ENCODE measurements at regions not wholly inside any gene's neighbourhood (a gene's known extent, or its start where the extent isn't known, plus 50 kb on each side); places are given as distances from the start of the nearest gene placed in this dataset.

GRCh38 chr16:6038941-6039645 lies 941.5 kb upstream of the EEF2KMT start:
- Histone ChIP-seq H3K79me2 (ENCODE audit: control insufficient read depth, insufficient read depth, low read length) (no peaks in the 10 kb centered on the region), H3K9ac (ENCODE audit: insufficient read depth, low read length) (no peak overlapping the region), H3K27me3 (ENCODE audit: control insufficient read depth, insufficient read depth, low read length) (no peaks in the 10 kb centered on the region), H3K36me3 (ENCODE audit: control insufficient read depth, insufficient read depth, low read length) (no peaks in the 10 kb centered on the region), H3K27ac (ENCODE audit: insufficient read depth, low read length) (no peak overlapping the region), H2AFZ (ENCODE audit: low read length) (no peak overlapping the region), H3K4me1 (ENCODE audit: control insufficient read depth, extremely low read depth, insufficient read depth, low read length) (no peaks in the 10 kb centered on the region), H3K4me3 (replicated peaks in 1 of 4; ENCODE audit: control extremely low read depth in 1 of 4, insufficient read depth in 1 of 4, low read depth in 3 of 4, low read length in 4 of 4) (no peak overlapping the region), H3K4me2 (ENCODE audit: extremely low read depth, insufficient read depth, low read length) (no peak overlapping the region), H4K20me1 (ENCODE audit: control insufficient read depth, extremely low read depth, insufficient read depth, low read length) (no peaks in the 10 kb centered on the region), H3K9me3 (ENCODE audit: control insufficient read depth, insufficient read depth, low read depth, low read length) (no peaks in the 10 kb centered on the region)
- DNase-seq (ENCODE audit: low read depth in 2 of 2), result no peak
- TF ChIP-seq EZH2 (IDR thresholded peaks at IDR 0.05; ENCODE audit: low read length, missing control alignments) (no peak), CTCF (conservative IDR thresholded peaks at IDR 0.05 in 1 of 2, IDR thresholded peaks at IDR 0.05 in 1 of 2; ENCODE audit: low read depth in 1 of 2, low read length in 2 of 2) (no peak)

GRCh38 chr16:6035161-6035560 lies 937.6 kb upstream of the EEF2KMT start:
- no peaks in the 10 kb centered on the region for H4K20me1 ChIP-seq (ENCODE audit: control insufficient read depth, extremely low read depth, insufficient read depth, low read length)
- no peak overlapping the region for H3K27ac ChIP-seq (ENCODE audit: insufficient read depth, low read length)
- no peak for DNase-seq (ENCODE audit: low read depth in 2 of 2)
- no peaks in the 10 kb centered on the region for H3K4me1 ChIP-seq (ENCODE audit: control insufficient read depth, extremely low read depth, insufficient read depth, low read length)
- TF ChIP-seq CTCF (conservative IDR thresholded peaks at IDR 0.05 in 1 of 2, IDR thresholded peaks at IDR 0.05 in 1 of 2; ENCODE audit: low read depth in 1 of 2, low read length in 2 of 2) (no peak), EZH2 (IDR thresholded peaks at IDR 0.05; ENCODE audit: low read length, missing control alignments) (no peak)
- H3K4me3 ChIP-seq (replicated peaks in 1 of 4; ENCODE audit: control extremely low read depth in 1 of 4, insufficient read depth in 1 of 4, low read depth in 3 of 4, low read length in 4 of 4), result no peak overlapping the region
- H3K27me3 ChIP-seq (ENCODE audit: control insufficient read depth, insufficient read depth, low read length), result no peaks in the 10 kb centered on the region
- H3K9me3 ChIP-seq (ENCODE audit: control insufficient read depth, insufficient read depth, low read depth, low read length), result no peaks in the 10 kb centered on the region
- H2AFZ ChIP-seq (ENCODE audit: low read length), result no peak overlapping the region
- no peak overlapping the region for H3K9ac ChIP-seq (ENCODE audit: insufficient read depth, low read length)
- no peaks in the 10 kb centered on the region for H3K36me3 ChIP-seq (ENCODE audit: control insufficient read depth, insufficient read depth, low read length)
- no peak overlapping the region for H3K4me2 ChIP-seq (ENCODE audit: extremely low read depth, insufficient read depth, low read length)
- H3K79me2 ChIP-seq (ENCODE audit: control insufficient read depth, insufficient read depth, low read length), result no peaks in the 10 kb centered on the region

DNA sequence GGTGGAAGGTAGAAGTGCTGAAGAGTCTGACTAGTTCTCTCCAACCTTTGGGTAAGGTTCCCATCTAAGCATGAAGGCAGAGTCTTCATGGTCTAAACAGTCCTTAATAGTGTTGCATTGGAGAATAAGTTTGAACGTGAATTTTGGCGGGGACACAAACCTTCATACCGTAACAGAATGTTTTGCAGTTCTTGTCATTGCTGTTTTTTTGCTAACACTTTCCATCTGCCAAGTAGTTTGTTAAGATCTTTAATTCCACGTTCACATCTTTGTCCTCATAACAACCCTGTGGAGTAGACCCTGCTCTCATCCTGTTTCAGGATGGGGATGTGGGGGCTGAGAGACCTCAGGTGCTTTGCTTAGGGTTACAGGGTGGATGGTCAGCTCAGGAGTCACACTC lies 936.9 kb upstream of the EEF2KMT start:
- no peaks in the 10 kb centered on the region for H3K79me2 ChIP-seq (ENCODE audit: control insufficient read depth, insufficient read depth, low read length)
- no peaks in the 10 kb centered on the region for H3K36me3 ChIP-seq (ENCODE audit: control insufficient read depth, insufficient read depth, low read length)
- no peaks in the 10 kb centered on the region for H3K9me3 ChIP-seq (ENCODE audit: control insufficient read depth, insufficient read depth, low read depth, low read length)
- no peaks in the 10 kb centered on the region for H3K27me3 ChIP-seq (ENCODE audit: control insufficient read depth, insufficient read depth, low read length)
- H4K20me1 ChIP-seq (ENCODE audit: control insufficient read depth, extremely low read depth, insufficient read depth, low read length), result no peaks in the 10 kb centered on the region
- DNase-seq (ENCODE audit: low read depth in 2 of 2), result no peak
- no peak overlapping the region for H3K4me2 ChIP-seq (ENCODE audit: extremely low read depth, insufficient read depth, low read length)
- no peak overlapping the region for H3K4me3 ChIP-seq (replicated peaks in 1 of 4; ENCODE audit: control extremely low read depth in 1 of 4, insufficient read depth in 1 of 4, low read depth in 3 of 4, low read length in 4 of 4)
- H3K9ac ChIP-seq (ENCODE audit: insufficient read depth, low read length), result no peak overlapping the region
- H3K4me1 ChIP-seq (ENCODE audit: control insufficient read depth, extremely low read depth, insufficient read depth, low read length), result no peaks in the 10 kb centered on the region
- TF ChIP-seq CTCF (conservative IDR thresholded peaks at IDR 0.05 in 1 of 2, IDR thresholded peaks at IDR 0.05 in 1 of 2; ENCODE audit: low read depth in 1 of 2, low read length in 2 of 2), result no peak
- TF ChIP-seq EZH2 (IDR thresholded peaks at IDR 0.05; ENCODE audit: low read length, missing control alignments), result no peak
- H3K27ac ChIP-seq (ENCODE audit: insufficient read depth, low read length), result no peak overlapping the region
- no peak overlapping the region for H2AFZ ChIP-seq (ENCODE audit: low read length)

Data from fibroblast of lung (primary cell).